Keratinocyte (primary cell): ENCODE measurements at regions not wholly inside any gene's neighbourhood (a gene's known extent, or its start where the extent isn't known, plus 50 kb on each side); places are given as distances from the start of the nearest gene placed in this dataset.

Experiments used
- DNase-seq: peaks from one replicate; pipeline ENCODE4 v3.0.0-alpha.2; 2011; ENCODE audit warnings: low read depth, missing footprints, low spot score
- FAIRE-seq: peaks from 2 replicates; lab custom pipeline; 2011; peaks lifted over from hg19 to GRCh38; lab: Jason Lieb, UNC
- H2AFZ ChIP-seq: 2 replicates; pipeline ENCODE4 v1.6.0; 2012; ENCODE audit warnings: low read length, control low read depth, inconsistent platforms; ENCODE audit not compliant: control insufficient read depth
- H3K27ac ChIP-seq: 2 replicates; pipeline ENCODE4 v1.5.1; 2011; ENCODE audit warnings: low read length; ENCODE audit not compliant: control insufficient read depth, insufficient read depth
- H3K27me3 ChIP-seq: 3 replicates; pipeline ENCODE4 v1.6.0; 2011; ENCODE audit warnings: low read length; ENCODE audit not compliant: control insufficient read depth, insufficient read depth; ENCODE audit errors: extremely low read depth
- H3K36me3 ChIP-seq, 2 experiments: 2 replicates in 1 of 2; 3 replicates in 1 of 2; pipeline ENCODE4 v1.5.1; 2011; ENCODE audit warnings: low read length in 2 of 2, mild to moderate bottlenecking in 1 of 2; ENCODE audit not compliant: control insufficient read depth in 2 of 2, insufficient read depth in 2 of 2; ENCODE audit errors: extremely low read depth in 1 of 2
- H3K4me1 ChIP-seq: 3 replicates; pipeline ENCODE4 v1.5.1; 2011; ENCODE audit warnings: low read length; ENCODE audit not compliant: control insufficient read depth, insufficient read depth; ENCODE audit errors: extremely low read depth
- H3K4me2 ChIP-seq: 3 replicates; pipeline ENCODE4 v1.6.0; 2011; ENCODE audit warnings: low read depth, low read length; ENCODE audit not compliant: control insufficient read depth, insufficient read depth; ENCODE audit errors: extremely low read depth
- H3K4me3 ChIP-seq, 3 experiments: fragments of 200-600 bp in 1 of 3; sonication (generic) in 1 of 3; 2 replicates in 2 of 3; 3 replicates in 1 of 3; pipeline ENCODE4 v1.5.1; 2011 to 2016; ENCODE audit warnings: low read length in 3 of 3, mild to moderate bottlenecking in 3 of 3, control low read depth in 2 of 3, inconsistent platforms in 1 of 3, low read depth in 1 of 3, mixed read lengths in 1 of 3, mixed run types in 1 of 3, moderate library complexity in 1 of 3; ENCODE audit not compliant: control insufficient read depth in 2 of 3, insufficient read depth in 2 of 3; ENCODE audit errors: extremely low read depth in 1 of 3
- H3K79me2 ChIP-seq: 2 replicates; pipeline ENCODE4 v1.6.0; 2012; ENCODE audit warnings: low read length; ENCODE audit not compliant: control insufficient read depth, insufficient read depth
- H3K9ac ChIP-seq: 3 replicates; pipeline ENCODE4 v1.6.0; 2011; ENCODE audit warnings: low read length; ENCODE audit not compliant: control insufficient read depth, insufficient read depth; ENCODE audit errors: extremely low read depth
- H3K9me1 ChIP-seq: 3 replicates; pipeline ENCODE4 v1.6.0; 2011; ENCODE audit warnings: low read length; ENCODE audit not compliant: control insufficient read depth, insufficient read depth; ENCODE audit errors: extremely low read depth
- H3K9me3 ChIP-seq: 2 replicates; pipeline ENCODE4 v1.5.1; 2012; ENCODE audit warnings: low read depth, low read length; ENCODE audit not compliant: control insufficient read depth
- H4K20me1 ChIP-seq: 3 replicates; pipeline ENCODE4 v1.6.0; 2011; ENCODE audit warnings: low read length; ENCODE audit not compliant: control insufficient read depth, insufficient read depth; ENCODE audit errors: extremely low read depth
- EZH2 ChIP-seq: IDR thresholded peaks from one replicate; pipeline ENCODE4 v1.6.1; 2012; ENCODE audit warnings: inconsistent platforms, mild to moderate bottlenecking, low read length, moderate library complexity
- dilution Hi-C: fragments of 300-500 bp; cut with MboI; formaldehyde crosslinking; loops from one replicate; pipeline ENCODE4 v1.7.0; 2020; ENCODE audit warnings: low sequenced_read_pairs; ENCODE audit not compliant: extremely low pct_ligation_motif_present
- TF ChIP-seq, protein P1 (sequence below), 3 experiments: IDR thresholded peaks in 1 of 3; conservative IDR thresholded peaks in 1 of 3; optimal IDR thresholded peaks in 1 of 3; 2 replicates in 2 of 3; 3 replicates in 1 of 3; pipeline versions ENCODE3 to v1.5.1; 2011; ENCODE audit warnings: low read length in 3 of 3, mild to moderate bottlenecking in 3 of 3, moderate library complexity in 2 of 3, control low read depth in 1 of 3, inconsistent platforms in 1 of 3; ENCODE audit not compliant: insufficient read depth in 2 of 3; ENCODE audit errors: extremely low read depth in 1 of 3

GRCh38 chr18:61222206-61222605 is 111.0 kb upstream of the CDH20 start:
- TF ChIP-seq, protein P1, sequence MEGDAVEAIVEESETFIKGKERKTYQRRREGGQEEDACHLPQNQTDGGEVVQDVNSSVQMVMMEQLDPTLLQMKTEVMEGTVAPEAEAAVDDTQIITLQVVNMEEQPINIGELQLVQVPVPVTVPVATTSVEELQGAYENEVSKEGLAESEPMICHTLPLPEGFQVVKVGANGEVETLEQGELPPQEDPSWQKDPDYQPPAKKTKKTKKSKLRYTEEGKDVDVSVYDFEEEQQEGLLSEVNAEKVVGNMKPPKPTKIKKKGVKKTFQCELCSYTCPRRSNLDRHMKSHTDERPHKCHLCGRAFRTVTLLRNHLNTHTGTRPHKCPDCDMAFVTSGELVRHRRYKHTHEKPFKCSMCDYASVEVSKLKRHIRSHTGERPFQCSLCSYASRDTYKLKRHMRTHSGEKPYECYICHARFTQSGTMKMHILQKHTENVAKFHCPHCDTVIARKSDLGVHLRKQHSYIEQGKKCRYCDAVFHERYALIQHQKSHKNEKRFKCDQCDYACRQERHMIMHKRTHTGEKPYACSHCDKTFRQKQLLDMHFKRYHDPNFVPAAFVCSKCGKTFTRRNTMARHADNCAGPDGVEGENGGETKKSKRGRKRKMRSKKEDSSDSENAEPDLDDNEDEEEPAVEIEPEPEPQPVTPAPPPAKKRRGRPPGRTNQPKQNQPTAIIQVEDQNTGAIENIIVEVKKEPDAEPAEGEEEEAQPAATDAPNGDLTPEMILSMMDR (optimal IDR thresholded peaks at IDR 0.05 in 1 of 3, IDR thresholded peaks at IDR 0.05 in 1 of 3, conservative IDR thresholded peaks at IDR 0.05 in 1 of 3; ENCODE audit: extremely low read depth in 1 of 3, insufficient read depth in 2 of 3, low read length in 3 of 3) = no peak
- TF ChIP-seq EZH2 = no peak
- FAIRE-seq = no peak
- dilution Hi-C loops = no loop called here

GRCh38 chr18:61225336-61225735 is 107.9 kb upstream of the CDH20 start:
- Histone ChIP-seq H3K27ac (no peak overlapping the region), H3K27me3 (no peaks in the 10 kb centered on the region), H3K4me1 (no peaks in the 10 kb centered on the region), H3K36me3 (no peaks in the 10 kb centered on the region), H2AFZ (no peak overlapping the region), H3K9ac (no peak overlapping the region), H4K20me1 (no peaks in the 10 kb centered on the region), H3K79me2 (no peaks in the 10 kb centered on the region), H3K4me3 (no peak overlapping the region), H3K9me3 (no peaks in the 10 kb centered on the region), H3K4me2 (no peak overlapping the region), H3K9me1 (no peaks in the 10 kb centered on the region)
- TF ChIP-seq, protein P1 (optimal IDR thresholded peaks at IDR 0.05 in 1 of 3, IDR thresholded peaks at IDR 0.05 in 1 of 3, conservative IDR thresholded peaks at IDR 0.05 in 1 of 3; ENCODE audit: extremely low read depth in 1 of 3, insufficient read depth in 2 of 3, low read length in 3 of 3) = no peak
- no peak for TF ChIP-seq EZH2
- DNase-seq = no peak
- no peak for FAIRE-seq
- dilution Hi-C loops = no loop called here

More at GRCh38 chr18:61222206-61222605, 111.0 kb upstream of the CDH20 start:
- Histone ChIP-seq H3K27ac (no peak overlapping the region), H3K36me3 (no peaks in the 10 kb centered on the region), H4K20me1 (no peaks in the 10 kb centered on the region), H3K9me3 (no peaks in the 10 kb centered on the region), H2AFZ (no peak overlapping the region), H3K79me2 (no peaks in the 10 kb centered on the region), H3K9ac (no peak overlapping the region), H3K9me1 (no peaks in the 10 kb centered on the region), H3K4me2 (no peak overlapping the region), H3K27me3 (no peaks in the 10 kb centered on the region), H3K4me3 (no peak overlapping the region), H3K4me1 (no peaks in the 10 kb centered on the region)
- DNase-seq = no peak
